Mesenchymal stem cell (in vitro differentiated cells and primary cell): ENCODE measurements at regions not wholly inside any gene's neighbourhood (a gene's known extent, or its start where the extent isn't known, plus 50 kb on each side); places are given as distances from the start of the nearest gene placed in this dataset.
"Not testable (repeated sequence)": the region's sequence is repeated elsewhere in the genome, so short reads cannot be mapped to it uniquely, and the experiment has no call there.

Experiments used
- DNase-seq: peaks from one replicate; pipeline ENCODE4 v3.0.0-alpha.2; 2013
- H2AFZ ChIP-seq: one replicate; pipeline ENCODE4 v1.6.1; 2013; ENCODE audit warnings: low read depth, mild to moderate bottlenecking, control low read depth, inconsistent platforms, low read length, moderate library complexity
- H2AK5ac ChIP-seq: 2 replicates; pipeline ENCODE4 v1.6.1; 2013; ENCODE audit warnings: low read length, moderate library complexity, mild to moderate bottlenecking, inconsistent platforms; ENCODE audit not compliant: severe bottlenecking
- H2BK120ac ChIP-seq: one replicate; pipeline ENCODE4 v1.6.1; 2013; ENCODE audit warnings: low read depth, mild to moderate bottlenecking, inconsistent platforms, low read length, moderate library complexity
- H2BK12ac ChIP-seq, 2 experiments: one replicate each; pipeline ENCODE4 v1.6.1; 2013; ENCODE audit warnings: inconsistent platforms in 2 of 2, low read length in 2 of 2, mild to moderate bottlenecking in 2 of 2, moderate library complexity in 2 of 2, control low read depth in 1 of 2
- H2BK15ac ChIP-seq: one replicate; pipeline ENCODE4 v1.6.1; 2013; ENCODE audit warnings: mild to moderate bottlenecking, low read depth, inconsistent platforms; ENCODE audit not compliant: poor library complexity, severe bottlenecking
- H2BK5ac ChIP-seq: 2 replicates; pipeline ENCODE4 v1.6.1; 2013; ENCODE audit warnings: low read depth, mild to moderate bottlenecking, low read length, control low read depth, inconsistent platforms; ENCODE audit not compliant: poor library complexity, severe bottlenecking
- H3K14ac ChIP-seq, 2 experiments: one replicate each; pipeline ENCODE4 v1.6.1; 2013; ENCODE audit warnings: inconsistent platforms in 2 of 2, low read length in 2 of 2, control low read depth in 1 of 2, mild to moderate bottlenecking in 1 of 2, moderate library complexity in 1 of 2
- H3K18ac ChIP-seq, 2 experiments: one replicate each; pipeline ENCODE4 v1.6.1; 2013; ENCODE audit warnings: inconsistent platforms in 2 of 2, low read length in 2 of 2, control low read depth in 1 of 2, low read depth in 1 of 2, mild to moderate bottlenecking in 1 of 2
- H3K23ac ChIP-seq, 2 experiments: one replicate each; pipeline ENCODE4 v1.6.1; 2013; ENCODE audit warnings: inconsistent platforms in 2 of 2, low read length in 2 of 2, mild to moderate bottlenecking in 2 of 2, moderate library complexity in 2 of 2, control low read depth in 1 of 2
- H3K27ac ChIP-seq: 2 replicates; pipeline ENCODE4 v1.5.1; 2013; ENCODE audit warnings: mild to moderate bottlenecking, moderate library complexity, low read length, control low read depth, inconsistent platforms; ENCODE audit not compliant: poor library complexity, severe bottlenecking
- H3K27me3 ChIP-seq, 2 experiments: 2 replicates each; pipeline versions ENCODE4 v1.6.1 to v1.7.0; 2013; ENCODE audit warnings: low read length in 2 of 2, mild to moderate bottlenecking in 2 of 2, moderate library complexity in 2 of 2, control low read depth in 1 of 2, inconsistent platforms in 1 of 2; ENCODE audit not compliant: control insufficient read depth in 1 of 2, insufficient read depth in 1 of 2
- H3K36me3 ChIP-seq, 2 experiments: 2 replicates each; pipeline versions ENCODE4 v1.6.1 to v1.7.0; 2013; ENCODE audit warnings: low read length in 2 of 2, control low read depth in 1 of 2, inconsistent platforms in 1 of 2, low read depth in 1 of 2, mild to moderate bottlenecking in 1 of 2; ENCODE audit not compliant: insufficient read depth in 2 of 2, control insufficient read depth in 1 of 2
- H3K4ac ChIP-seq, 2 experiments: one replicate each; pipeline ENCODE4 v1.6.1; 2013; ENCODE audit warnings: inconsistent platforms in 2 of 2, low read length in 2 of 2, mild to moderate bottlenecking in 2 of 2, moderate library complexity in 2 of 2, control low read depth in 1 of 2, low read depth in 1 of 2
- H3K4me1 ChIP-seq: 2 replicates; pipeline ENCODE4 v1.6.1; 2013; ENCODE audit warnings: low read depth, low read length, control low read depth; ENCODE audit not compliant: control insufficient read depth, insufficient read depth
- H3K4me2 ChIP-seq: 2 replicates; pipeline ENCODE4 v1.6.1; 2013; ENCODE audit warnings: low read length, mild to moderate bottlenecking, inconsistent platforms; ENCODE audit not compliant: poor library complexity, severe bottlenecking
- H3K4me3 ChIP-seq, 2 experiments: 2 replicates each; pipeline versions ENCODE4 v1.5.1 to v1.7.0; 2013; ENCODE audit warnings: low read length in 2 of 2, mild to moderate bottlenecking in 2 of 2, control low read depth in 1 of 2, low read depth in 1 of 2; ENCODE audit not compliant: insufficient read depth in 1 of 2
- H3K79me1 ChIP-seq: replicated peaks from 2 replicates; pipeline ENCODE4 v1.6.1; 2013; ENCODE audit warnings: mild to moderate bottlenecking, control low read depth, low read length, inconsistent platforms; ENCODE audit not compliant: poor library complexity, severe bottlenecking
- H3K9ac ChIP-seq: 2 replicates; pipeline ENCODE4 v1.7.0; 2013; ENCODE audit warnings: mild to moderate bottlenecking, low read length, moderate library complexity
- H3K9me3 ChIP-seq: 2 replicates; pipeline ENCODE4 v1.7.0; 2013; ENCODE audit warnings: mild to moderate bottlenecking, low read length; ENCODE audit not compliant: control insufficient read depth
- H4K8ac ChIP-seq: one replicate; pipeline ENCODE4 v1.6.1; 2013; ENCODE audit warnings: inconsistent platforms, mild to moderate bottlenecking, low read length, moderate library complexity
- H4K91ac ChIP-seq: one replicate; pipeline ENCODE4 v1.6.1; 2013; ENCODE audit warnings: mild to moderate bottlenecking, low read length, inconsistent platforms
- WGBS: methylation state at CpG from one replicate; pipeline ENCODE4 v1.1.7; 2013; ENCODE audit warnings: mixed read lengths; 5-methylcytosine and 5-hydroxymethylcytosine counted together

GRCh38 chr3:22399566-22399965 lies 648.6 kb upstream of the ZNF385D start:
- H3K4me3 ChIP-seq: no peak overlapping the region
- H3K79me1 ChIP-seq: no peaks in the 10 kb centered on the region
- no peak overlapping the region for H2BK15ac ChIP-seq
- no peak overlapping the region for H4K91ac ChIP-seq
- H4K8ac ChIP-seq: no peak overlapping the region
- H3K18ac ChIP-seq: no peak overlapping the region
- no peak for DNase-seq
- no peaks in the 10 kb centered on the region for H3K4me1 ChIP-seq
- no peak overlapping the region for H2BK12ac ChIP-seq
- H2BK120ac ChIP-seq: no peak overlapping the region
- no peaks in the 10 kb centered on the region for H3K36me3 ChIP-seq
- H2AFZ ChIP-seq: no peak overlapping the region
- no peak overlapping the region for H3K9ac ChIP-seq
- no peak overlapping the region for H2AK5ac ChIP-seq
- WGBS: 48% methylated on average over 2 of the region's 4 CpGs
- no peak overlapping the region for H3K14ac ChIP-seq
- H3K23ac ChIP-seq: no peak overlapping the region
- H3K4me2 ChIP-seq: no peak overlapping the region
- no peak overlapping the region for H3K27ac ChIP-seq
- no peaks in the 10 kb centered on the region for H3K9me3 ChIP-seq
- no peak overlapping the region for H2BK5ac ChIP-seq
- no peaks in the 10 kb centered on the region for H3K27me3 ChIP-seq
- H3K4ac ChIP-seq: no peak overlapping the region

- Histone ChIP-seq H3K9ac (no peak overlapping the region), H3K14ac (no peak overlapping the region), H3K4me3 (no peak overlapping the region), H2AFZ (no peak overlapping the region), H2BK5ac (no peak overlapping the region), H2AK5ac (no peak overlapping the region), H3K79me1 (no peaks in the 10 kb centered on the region), H2BK120ac (no peak overlapping the region), H2BK12ac (no peak overlapping the region), H3K9me3 (no peaks in the 10 kb centered on the region), H4K91ac (no peak overlapping the region), H3K23ac (no peak overlapping the region), H2BK15ac (no peak overlapping the region), H3K36me3 (no peaks in the 10 kb centered on the region), H4K8ac (no peak overlapping the region), H3K4me1 (no peaks in the 10 kb centered on the region), H3K18ac (no peak overlapping the region), H3K27me3 (no peaks in the 10 kb centered on the region), H3K27ac (no peak overlapping the region), H3K4ac (no peak overlapping the region), H3K4me2 (no peak overlapping the region)
- no peak for DNase-seq
Measured at GRCh38 chr3:22401499-22401898, 650.5 kb upstream of the ZNF385D start.

GRCh38 chr3:22414239-22414638 lies 663.2 kb upstream of the ZNF385D start:
- no peak overlapping the region for H2BK5ac ChIP-seq
- H3K27ac ChIP-seq: no peak overlapping the region
- no peaks in the 10 kb centered on the region for H3K27me3 ChIP-seq
- H3K9me3 ChIP-seq: peaks cover 2% of the 10 kb centered on the region
- no peak overlapping the region for H3K9ac ChIP-seq
- H3K4me1 ChIP-seq: no peaks in the 10 kb centered on the region
- H4K8ac ChIP-seq: no peak overlapping the region
- DNase-seq: no peak
- no peak overlapping the region for H2BK120ac ChIP-seq
- H2AFZ ChIP-seq: no peak overlapping the region
- H3K4me2 ChIP-seq: no peak overlapping the region
- H4K91ac ChIP-seq: no peak overlapping the region
- no peak overlapping the region for H3K23ac ChIP-seq
- H3K14ac ChIP-seq: no peak overlapping the region
- no peak overlapping the region for H3K18ac ChIP-seq
- 82% methylated on average over 3 of the region's 3 CpGs for WGBS
- no peak overlapping the region for H2AK5ac ChIP-seq
- no peak overlapping the region for H3K4ac ChIP-seq
- no peak overlapping the region for H2BK15ac ChIP-seq
- no peaks in the 10 kb centered on the region for H3K36me3 ChIP-seq
- no peaks in the 10 kb centered on the region for H3K79me1 ChIP-seq
- H2BK12ac ChIP-seq: no peak overlapping the region
- no peak overlapping the region for H3K4me3 ChIP-seq

GRCh38 chr3:22416838-22417446 lies 665.9 kb upstream of the ZNF385D start:
- not testable (repeated sequence) for H3K18ac ChIP-seq, H2AK5ac ChIP-seq, H3K4me3 ChIP-seq, H2BK12ac ChIP-seq, H3K14ac ChIP-seq, H3K36me3 ChIP-seq, H4K8ac ChIP-seq, H2BK15ac ChIP-seq, DNase-seq, H3K27me3 ChIP-seq, H3K23ac ChIP-seq, H2BK120ac ChIP-seq, H2AFZ ChIP-seq, H2BK5ac ChIP-seq, H3K4me1 ChIP-seq, H3K79me1 ChIP-seq, H3K9me3 ChIP-seq, H3K4ac ChIP-seq, H4K91ac ChIP-seq, H3K27ac ChIP-seq, H3K9ac ChIP-seq, H3K4me2 ChIP-seq
- 71% methylated on average over 19 of the region's 19 CpGs for WGBS
